ENCODE measurements at regions not wholly inside any gene's neighbourhood (a gene's known extent, or its start where the extent isn't known, plus 50 kb on each side); places are given as distances from the start of the nearest gene placed in this dataset.

DNA sequence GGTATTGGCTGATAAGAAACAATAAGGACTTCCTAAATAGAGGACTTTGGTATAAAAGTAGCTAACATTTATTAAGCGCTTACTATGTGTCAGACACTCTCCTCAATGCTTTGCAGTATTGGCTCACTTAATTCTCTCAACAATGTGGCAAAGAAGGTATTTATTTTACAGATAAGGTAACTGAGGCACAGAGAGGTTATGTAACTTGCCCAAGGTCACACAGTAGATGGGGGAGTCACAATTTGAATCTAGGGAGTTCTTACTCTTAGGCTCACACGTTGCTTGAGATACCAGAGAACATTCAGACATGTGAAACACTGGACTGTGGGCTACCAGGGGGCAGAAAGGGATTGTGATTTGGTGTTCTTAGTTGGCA is 60.8 kb upstream of the GPR158 start:
- DNase-seq = no peak

DNA sequence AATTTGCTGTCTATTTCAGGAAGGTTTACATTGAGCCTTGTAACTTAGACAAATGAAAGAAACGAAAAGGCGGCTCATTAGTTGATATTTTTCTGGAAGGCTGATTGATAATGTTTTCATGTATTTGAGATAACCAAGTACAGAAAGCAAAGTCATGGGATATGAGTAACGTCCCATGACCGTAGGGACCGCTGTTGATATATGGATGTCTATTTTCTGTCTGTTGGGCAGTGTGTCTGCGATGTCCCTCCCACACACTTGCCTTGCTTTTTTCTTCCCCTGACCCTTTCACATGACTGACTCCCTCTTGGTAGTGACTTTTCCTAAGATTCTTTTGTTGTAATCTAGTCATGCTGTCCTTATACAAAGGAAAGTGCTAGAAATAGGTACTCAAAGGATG is 57.0 kb upstream of the GPR158 start:
- DNase-seq = no peak

DNA sequence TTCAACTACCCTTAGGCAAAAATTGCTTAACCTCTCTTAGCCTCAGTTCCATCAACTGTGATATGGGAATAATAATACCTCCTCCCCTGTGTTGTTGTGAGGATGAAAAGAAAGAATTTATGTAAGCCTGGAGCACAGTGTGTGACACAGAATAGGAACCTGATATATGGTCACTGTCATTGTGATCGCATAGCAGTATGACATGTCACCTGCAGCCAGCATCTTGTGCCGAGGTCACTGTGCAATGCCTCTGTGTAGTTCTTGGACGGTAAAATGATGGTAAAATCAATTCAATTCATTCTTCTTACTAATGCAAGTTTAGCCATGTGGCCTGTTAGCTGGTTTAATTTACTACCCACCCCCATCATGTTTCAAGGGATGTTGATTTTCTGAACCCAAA is 54.6 kb upstream of the GPR158 start:
- no peak for DNase-seq
